Nephron progenitor cell (in vitro differentiated cells): ENCODE measurements at regions not wholly inside any gene's neighbourhood (a gene's known extent, or its start where the extent isn't known, plus 50 kb on each side); places are given as distances from the start of the nearest gene placed in this dataset.

Experiments
- DNase-seq: peaks from one replicate; pipeline ENCODE4 v3.0.0; 2021
- H3K27ac Mint-ChIP-seq: 2 replicates; pipeline ENCODE4 v1.8.0; 2021; ENCODE audit warnings: mild to moderate bottlenecking, moderate library complexity, mixed read lengths
- H3K27me3 Mint-ChIP-seq: 2 replicates; pipeline ENCODE4 v1.8.0; 2021; ENCODE audit warnings: mild to moderate bottlenecking, low read depth, mixed read lengths; ENCODE audit not compliant: poor library complexity
- H3K36me3 Mint-ChIP-seq: 2 replicates; pipeline ENCODE4 v1.8.0; 2021; ENCODE audit warnings: low read depth, mixed read lengths
- H3K4me1 Mint-ChIP-seq: 2 replicates; pipeline ENCODE4 v1.8.0; 2021; ENCODE audit warnings: mixed read lengths
- H3K4me3 Mint-ChIP-seq: 2 replicates; pipeline ENCODE4 v1.8.0; 2021; ENCODE audit warnings: mild to moderate bottlenecking, moderate library complexity, mixed read lengths
- H3K9me3 Mint-ChIP-seq: 2 replicates; pipeline ENCODE4 v1.8.0; 2021; ENCODE audit warnings: mild to moderate bottlenecking, moderate library complexity, mixed read lengths
- TF ChIP-seq, protein P1 (sequence below): fragments of 200-600 bp; sonication (generic); IDR thresholded peaks from 2 replicates; pipeline ENCODE4 v1.5.0; 2021; ENCODE audit warnings: antibody characterized with exemption

DNA sequence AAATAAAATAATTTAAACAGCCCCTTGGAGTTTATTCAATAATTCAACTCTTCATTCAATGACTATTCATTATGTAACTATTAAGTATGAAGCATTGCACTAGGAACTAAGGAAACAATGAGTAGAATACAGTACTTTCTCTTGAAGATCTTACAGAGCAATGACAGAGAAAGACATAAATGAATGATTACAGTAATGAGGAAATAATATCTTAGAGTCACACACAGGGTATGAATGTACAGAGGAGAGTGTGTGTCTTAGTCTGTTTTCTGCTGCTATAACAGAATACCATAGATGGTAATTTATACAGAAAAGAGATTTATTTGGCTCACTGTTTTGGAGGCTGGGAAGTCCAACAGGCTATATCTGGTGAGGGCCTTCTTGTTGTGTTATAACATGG, 120.5 kb upstream of the NRBF2 start:
- Mint-ChIP-seq H3K4me3 (no peak overlapping the region), H3K9me3 (peaks cover 7% of the 10 kb centered on the region), H3K36me3 (no peaks in the 10 kb centered on the region), H3K27ac (no peak overlapping the region), H3K4me1 (no peaks in the 10 kb centered on the region), H3K27me3 (no peaks in the 10 kb centered on the region)
- TF ChIP-seq, protein P1, sequence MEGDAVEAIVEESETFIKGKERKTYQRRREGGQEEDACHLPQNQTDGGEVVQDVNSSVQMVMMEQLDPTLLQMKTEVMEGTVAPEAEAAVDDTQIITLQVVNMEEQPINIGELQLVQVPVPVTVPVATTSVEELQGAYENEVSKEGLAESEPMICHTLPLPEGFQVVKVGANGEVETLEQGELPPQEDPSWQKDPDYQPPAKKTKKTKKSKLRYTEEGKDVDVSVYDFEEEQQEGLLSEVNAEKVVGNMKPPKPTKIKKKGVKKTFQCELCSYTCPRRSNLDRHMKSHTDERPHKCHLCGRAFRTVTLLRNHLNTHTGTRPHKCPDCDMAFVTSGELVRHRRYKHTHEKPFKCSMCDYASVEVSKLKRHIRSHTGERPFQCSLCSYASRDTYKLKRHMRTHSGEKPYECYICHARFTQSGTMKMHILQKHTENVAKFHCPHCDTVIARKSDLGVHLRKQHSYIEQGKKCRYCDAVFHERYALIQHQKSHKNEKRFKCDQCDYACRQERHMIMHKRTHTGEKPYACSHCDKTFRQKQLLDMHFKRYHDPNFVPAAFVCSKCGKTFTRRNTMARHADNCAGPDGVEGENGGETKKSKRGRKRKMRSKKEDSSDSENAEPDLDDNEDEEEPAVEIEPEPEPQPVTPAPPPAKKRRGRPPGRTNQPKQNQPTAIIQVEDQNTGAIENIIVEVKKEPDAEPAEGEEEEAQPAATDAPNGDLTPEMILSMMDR: no peak
- DNase-seq: no peak

DNA sequence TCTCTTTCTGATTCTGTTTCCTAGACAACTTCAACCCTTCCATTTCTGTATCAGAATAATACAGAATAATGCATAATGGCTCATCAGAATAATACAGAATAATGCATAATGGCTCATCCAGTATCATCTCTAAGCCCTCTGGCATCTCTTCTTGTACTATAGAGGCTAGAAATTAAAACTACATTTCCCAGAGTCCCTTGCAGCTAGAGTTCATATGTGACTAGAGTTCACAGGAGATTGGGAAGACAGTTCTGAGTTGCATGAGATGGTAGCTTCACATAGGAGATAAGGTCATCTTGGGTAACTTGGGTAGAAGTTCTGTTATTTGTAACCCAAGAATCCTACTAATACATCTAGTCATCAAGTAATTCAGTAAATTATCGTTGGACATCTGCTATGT, 122.9 kb upstream of the NRBF2 start:
- Mint-ChIP-seq H3K4me3 (no peak overlapping the region), H3K4me1 (no peaks in the 10 kb centered on the region), H3K9me3 (peaks cover 3% of the 10 kb centered on the region), H3K36me3 (no peaks in the 10 kb centered on the region), H3K27ac (no peak overlapping the region), H3K27me3 (no peaks in the 10 kb centered on the region)
- no peak for DNase-seq
- TF ChIP-seq, protein P1: no peak

DNA sequence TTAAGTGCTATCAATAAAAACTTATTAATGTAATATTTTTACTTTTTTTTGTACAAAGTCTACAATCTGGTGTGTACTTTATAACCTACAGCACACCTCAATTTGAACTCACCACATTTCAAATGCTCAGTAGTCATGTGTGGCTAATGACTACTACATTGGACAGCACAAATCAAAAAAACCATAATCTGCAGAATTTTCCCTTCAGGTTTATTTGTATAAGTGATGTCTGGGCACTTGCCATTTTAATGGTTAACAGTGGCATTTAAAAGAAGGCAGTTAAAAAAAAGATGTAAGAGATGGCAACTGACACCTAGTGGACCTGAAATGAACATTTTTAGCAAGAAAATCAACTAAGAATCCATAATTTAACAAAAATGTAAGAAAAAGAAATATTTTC, 124.6 kb upstream of the NRBF2 start:
- H3K27ac Mint-ChIP-seq: no peak overlapping the region
- TF ChIP-seq, protein P1: no peak
- H3K27me3 Mint-ChIP-seq: peaks cover 6% of the 10 kb centered on the region
- H3K9me3 Mint-ChIP-seq: no peaks in the 10 kb centered on the region
- DNase-seq: no peak
- H3K4me1 Mint-ChIP-seq: no peaks in the 10 kb centered on the region
- H3K36me3 Mint-ChIP-seq: no peaks in the 10 kb centered on the region
- H3K4me3 Mint-ChIP-seq: no peak overlapping the region

DNA sequence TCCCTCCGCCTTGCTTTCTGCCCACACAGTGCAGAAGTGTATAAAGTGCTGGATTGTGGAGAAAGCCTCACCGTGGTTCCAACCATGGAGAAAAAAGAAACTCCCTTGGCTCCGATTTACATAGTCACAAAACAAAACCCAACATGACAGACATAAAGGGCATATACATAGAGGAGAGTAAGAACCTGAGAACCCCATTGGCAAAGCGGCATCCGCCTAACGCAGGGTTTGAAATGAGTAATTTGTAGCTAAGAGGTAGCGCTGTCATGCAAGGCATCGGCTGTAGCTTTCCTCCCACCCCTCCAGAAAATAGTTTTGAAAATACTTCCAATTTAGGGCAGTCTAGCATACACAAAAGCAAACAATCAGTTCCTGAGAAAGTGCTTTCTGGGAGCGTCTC, 126.0 kb upstream of the NRBF2 start:
- TF ChIP-seq, protein P1: no peak
- Mint-ChIP-seq H3K9me3 (no peaks in the 10 kb centered on the region), H3K27ac (no peak overlapping the region), H3K4me1 (no peaks in the 10 kb centered on the region), H3K36me3 (no peaks in the 10 kb centered on the region), H3K4me3 (no peak overlapping the region), H3K27me3 (peaks cover 6% of the 10 kb centered on the region)
- no peak for DNase-seq

DNA sequence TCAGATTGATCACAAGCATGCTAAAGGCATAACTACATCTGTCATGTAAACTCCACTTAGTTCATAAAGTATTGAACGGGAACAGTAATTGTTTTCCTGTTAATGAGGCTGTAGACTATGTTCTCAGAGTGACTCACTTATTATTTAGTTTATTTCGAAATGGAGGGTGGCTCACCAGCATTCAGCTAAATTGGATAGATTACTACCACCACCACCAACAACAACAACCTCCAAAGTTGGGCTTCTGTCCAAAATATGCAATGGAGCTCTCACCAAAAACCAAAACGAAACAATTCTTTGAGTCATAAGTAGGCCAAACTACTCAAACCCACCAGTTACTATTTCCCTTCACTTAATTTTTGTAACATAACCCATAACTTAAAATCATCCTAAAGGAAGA, 127.9 kb upstream of the NRBF2 start:
- TF ChIP-seq, protein P1: no peak
- Mint-ChIP-seq H3K4me1 (no peaks in the 10 kb centered on the region), H3K36me3 (no peaks in the 10 kb centered on the region), H3K27me3 (peaks cover 10% of the 10 kb centered on the region), H3K27ac (no peak overlapping the region), H3K4me3 (no peak overlapping the region), H3K9me3 (no peaks in the 10 kb centered on the region)
- no peak for DNase-seq

DNA sequence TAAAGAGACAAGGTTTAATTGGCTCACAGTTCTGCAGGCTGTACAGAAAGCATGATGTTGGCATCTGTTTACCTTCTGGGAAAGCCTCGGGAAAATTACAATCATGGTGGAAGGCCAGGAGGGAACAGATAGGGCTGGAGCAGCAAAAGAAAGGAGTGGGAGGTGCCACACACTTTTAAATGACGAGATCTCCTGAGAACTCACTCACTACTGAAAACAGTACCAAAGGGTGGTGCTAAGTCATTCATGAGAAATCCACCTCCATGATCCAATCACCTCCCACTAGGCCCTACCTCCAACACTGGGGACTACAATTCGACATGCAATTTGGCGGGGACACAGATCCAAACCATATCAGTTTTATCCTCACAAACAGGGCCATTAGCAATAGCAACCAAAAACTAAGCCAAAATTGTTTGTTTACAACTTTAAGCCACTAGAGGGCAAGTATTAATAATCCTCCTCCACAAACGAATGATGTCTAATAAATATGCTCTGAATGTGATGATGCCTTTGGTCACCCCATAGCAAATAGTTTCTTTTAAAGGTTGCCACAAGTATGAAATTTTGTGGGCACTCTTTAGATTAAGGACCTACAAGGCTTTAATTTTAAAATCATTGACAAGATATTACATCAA, 129.2 kb upstream of the NRBF2 start:
- Mint-ChIP-seq H3K9me3 (no peaks in the 10 kb centered on the region), H3K27me3 (peaks cover 10% of the 10 kb centered on the region), H3K4me1 (no peaks in the 10 kb centered on the region), H3K4me3 (no peak overlapping the region), H3K27ac (no peak overlapping the region), H3K36me3 (no peaks in the 10 kb centered on the region)
- no peak for DNase-seq
- TF ChIP-seq, protein P1: no peak
